Endometrium (tissue), 2 donors: ENCODE measurements at regions not wholly inside any gene's neighbourhood (a gene's known extent, or its start where the extent isn't known, plus 50 kb on each side); places are given as distances from the start of the nearest gene placed in this dataset.

ENCODE experiments used
- FAIRE-seq: peaks from 2 replicates; lab custom pipeline; 2012; peaks lifted over from hg19 to GRCh38; lab: Jason Lieb, UNC
- donor health status: control.
- donor health status: control.

DNA sequence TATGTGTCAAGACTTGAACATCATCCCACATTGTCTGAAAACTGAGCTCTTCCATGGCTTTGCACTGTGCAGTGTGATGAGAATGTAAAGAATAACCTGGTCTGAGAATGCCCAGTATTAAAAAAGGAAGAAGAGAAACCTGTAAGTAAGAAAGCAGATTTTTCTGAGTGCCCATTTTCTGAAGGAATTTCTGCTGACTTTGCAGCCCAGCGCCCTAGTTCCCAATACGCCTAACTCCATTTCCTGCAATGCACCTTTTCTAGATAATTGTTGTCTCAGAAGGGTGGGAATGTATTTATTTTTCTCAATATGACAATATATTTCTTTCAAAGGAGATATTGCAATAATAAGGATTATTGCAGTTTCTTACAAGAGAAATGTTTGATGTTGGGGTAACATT is 231.5 kb downstream of the HAO1 start:
- FAIRE-seq: no peak

DNA sequence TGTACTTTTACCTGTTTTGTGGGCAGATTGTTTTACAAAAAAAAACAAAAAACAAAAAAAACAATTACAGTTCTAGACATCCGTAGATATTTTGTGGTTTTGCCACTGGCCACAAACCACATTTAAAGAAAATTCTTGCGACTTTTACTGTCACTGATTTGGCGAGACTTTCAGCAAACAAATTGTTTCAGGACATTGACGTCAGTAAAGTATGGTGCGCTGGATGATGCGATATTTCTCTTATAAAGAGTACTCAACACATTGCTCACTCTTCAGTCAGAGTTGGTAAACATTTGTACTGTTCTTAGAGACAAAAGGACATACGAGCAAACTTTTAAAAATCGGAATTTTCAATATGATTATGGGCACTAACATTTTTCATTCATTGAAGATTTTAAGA is 229.8 kb downstream of the HAO1 start:
- FAIRE-seq: no peak

DNA sequence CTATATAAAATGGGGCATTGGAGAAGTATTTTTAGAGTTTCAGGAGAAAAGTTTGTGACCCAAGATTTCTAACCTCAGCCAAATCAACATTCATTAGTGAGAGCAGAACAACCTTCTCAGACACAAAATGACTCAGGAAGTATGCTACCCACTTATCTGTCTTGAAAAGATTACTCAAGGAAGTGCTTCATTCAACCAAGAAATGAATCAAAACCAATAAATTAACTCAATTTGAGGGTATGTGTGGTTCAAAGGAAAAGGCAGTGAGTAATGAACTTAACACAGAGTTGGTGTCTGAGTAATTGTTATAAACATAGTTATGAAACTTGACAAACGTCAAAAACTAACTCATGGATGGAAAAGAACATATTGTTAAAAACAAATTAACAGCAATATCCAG is 227.6 kb downstream of the HAO1 start:
- FAIRE-seq: no peak

DNA sequence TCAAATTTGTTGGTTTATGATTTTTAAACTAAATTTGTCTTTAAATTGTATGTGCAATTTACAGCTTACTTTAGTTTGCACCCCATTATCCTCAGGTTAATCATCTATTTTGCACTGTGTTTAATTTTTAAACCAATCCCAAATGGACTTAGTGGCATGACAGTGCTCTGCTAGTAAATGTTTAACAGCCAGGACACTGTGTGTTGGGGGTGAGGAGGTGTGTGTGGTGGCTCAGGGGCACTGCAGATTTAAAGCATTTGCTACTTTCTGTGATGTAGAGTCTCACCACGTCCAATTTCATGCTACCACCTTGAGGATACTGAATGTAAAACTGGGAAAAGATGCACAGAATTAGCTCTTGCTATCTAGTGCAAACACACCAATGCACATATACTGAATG is 225.7 kb downstream of the HAO1 start:
- no peak for FAIRE-seq

DNA sequence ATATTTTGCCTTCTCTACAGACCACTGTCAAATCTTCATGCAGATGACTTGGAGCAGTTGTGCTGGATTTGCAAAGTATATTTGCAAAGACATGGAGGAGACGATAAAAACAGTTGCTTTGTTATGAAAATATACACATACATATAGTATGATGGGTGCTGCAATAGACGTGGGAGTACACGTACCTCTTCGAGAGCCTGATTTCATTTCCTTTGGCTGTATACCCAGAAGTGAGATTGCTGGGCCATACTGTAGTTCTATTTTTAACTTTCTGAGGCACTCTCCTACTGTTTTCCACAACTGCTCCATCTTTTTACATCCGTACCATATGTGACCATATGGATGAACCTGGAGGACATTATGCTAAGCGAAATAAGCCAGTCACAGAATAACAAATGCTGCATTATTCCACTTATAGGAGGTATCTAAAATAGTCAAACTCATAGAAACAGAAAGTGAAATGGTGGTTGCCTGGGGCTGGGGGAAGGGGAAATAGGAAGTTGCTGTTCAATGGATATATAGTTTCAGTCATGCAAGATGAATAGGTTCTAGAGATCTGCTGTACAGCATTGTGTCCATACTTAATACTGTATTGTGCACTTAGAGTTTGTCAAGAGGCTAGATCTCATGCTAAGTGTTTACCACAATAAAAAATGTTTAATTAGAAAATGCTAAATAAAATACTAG is 223.8 kb downstream of the HAO1 start:
- FAIRE-seq: no peak

DNA sequence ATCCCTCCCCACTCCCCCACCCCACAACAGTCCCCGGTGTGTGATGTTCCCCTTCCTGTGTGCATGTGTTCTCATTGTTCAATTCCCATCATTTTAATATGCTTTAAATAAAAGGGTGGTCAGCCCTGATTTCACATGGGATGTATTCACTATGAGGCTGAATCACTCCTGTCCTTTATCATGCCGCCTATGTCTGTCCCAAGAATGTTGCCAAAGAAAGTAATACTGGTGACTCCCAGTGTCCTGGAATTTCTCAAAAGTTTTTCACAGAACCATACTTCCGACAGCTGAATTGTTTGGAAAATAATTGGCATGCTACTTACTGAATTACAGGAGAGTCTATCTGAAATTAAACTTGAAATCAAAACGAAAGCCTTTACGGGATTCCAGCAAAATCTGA is 217.7 kb downstream of the HAO1 start:
- FAIRE-seq: no peak

DNA sequence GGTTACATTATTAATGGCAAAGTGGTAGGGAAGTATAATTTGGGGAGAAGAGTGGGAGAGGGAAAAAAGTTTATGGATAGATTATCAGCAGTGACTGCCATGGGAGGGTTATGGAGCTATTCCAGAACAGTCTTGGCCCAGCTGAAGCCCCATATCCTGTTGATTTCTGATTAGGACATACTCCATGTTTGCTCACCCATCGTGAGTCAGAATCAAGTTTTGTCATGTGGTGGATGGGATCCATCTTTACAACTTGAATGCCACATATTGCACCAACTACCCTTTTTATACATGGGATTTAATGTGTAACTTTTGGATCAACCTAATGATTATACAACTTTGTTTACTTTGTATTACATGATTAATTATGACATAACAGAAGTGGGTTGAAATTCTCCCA is 217.0 kb downstream of the HAO1 start:
- no peak for FAIRE-seq

DNA sequence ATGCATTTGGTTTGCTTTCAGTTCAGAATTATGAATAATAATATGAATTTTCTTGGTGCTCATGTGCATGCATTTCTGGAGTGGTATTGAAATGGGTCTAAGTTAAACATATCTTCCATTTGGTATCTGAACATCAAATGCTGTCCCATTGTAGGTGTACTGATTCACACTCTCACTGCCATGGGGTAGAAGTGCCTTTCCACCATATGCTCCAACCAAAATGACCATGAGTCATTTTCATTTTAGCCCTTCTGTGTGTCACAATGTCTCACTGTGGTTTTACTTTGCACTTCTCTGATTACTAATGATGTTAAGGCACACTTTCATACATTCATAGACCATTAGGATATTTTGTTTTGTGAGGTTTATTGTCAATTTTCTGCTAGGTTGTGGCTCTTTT is 211.9 kb downstream of the HAO1 start:
- no peak for FAIRE-seq

DNA sequence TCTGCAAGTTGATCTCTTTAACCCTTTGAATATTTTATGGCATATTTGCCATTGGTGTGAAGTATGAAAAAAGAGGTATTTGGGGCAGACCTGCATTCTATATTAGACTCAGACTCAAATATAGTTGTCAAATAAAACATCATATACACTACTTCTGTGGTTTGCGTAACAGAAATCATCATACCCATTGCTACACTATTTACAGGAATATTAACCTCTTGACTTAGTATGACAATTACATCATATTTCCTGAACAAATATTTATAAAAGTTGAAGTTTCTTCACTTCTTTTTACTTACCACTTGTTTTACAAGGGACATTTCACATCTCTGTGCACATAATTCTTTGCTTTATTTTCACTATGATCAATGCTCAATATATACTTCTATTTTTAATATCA is 206.0 kb downstream of the HAO1 start:
- no peak for FAIRE-seq

DNA sequence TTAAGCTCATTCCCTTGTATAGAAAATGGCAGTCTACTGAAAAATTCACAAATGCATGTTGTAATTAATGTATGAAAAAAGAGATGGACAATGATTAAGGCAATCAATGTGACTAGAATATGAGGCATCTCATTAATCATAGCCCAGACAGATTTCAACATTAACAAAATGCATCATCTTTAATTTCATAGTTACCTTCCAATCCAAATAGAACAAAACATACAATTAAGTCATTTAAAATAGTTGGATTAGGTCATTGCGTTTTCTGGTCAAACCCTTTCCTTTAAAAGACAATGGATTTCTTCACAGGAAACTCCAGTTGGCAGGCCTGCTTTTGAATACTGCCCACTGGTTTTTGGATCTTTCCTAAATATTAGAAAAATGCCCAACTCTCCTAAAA is 203.9 kb downstream of the HAO1 start:
- FAIRE-seq: no peak

DNA sequence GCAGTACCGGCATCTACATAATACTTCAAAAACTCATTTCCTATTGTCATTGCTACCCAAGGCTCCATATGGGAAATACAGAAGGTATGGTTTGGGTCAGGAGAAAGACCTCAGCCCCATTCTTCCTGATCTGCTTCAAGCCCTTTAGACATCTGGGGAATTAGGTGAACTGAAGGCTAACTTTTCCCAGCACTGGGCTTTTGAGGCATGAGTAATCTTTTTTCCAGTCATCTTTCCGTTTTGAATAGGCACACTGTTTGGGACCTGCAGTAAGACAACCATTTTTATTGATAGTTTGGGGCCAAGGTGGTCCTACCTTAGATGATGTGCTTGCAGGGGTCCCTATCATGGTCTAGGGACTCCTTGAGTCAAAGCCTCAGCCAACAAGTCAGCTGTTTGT is 198.4 kb downstream of the HAO1 start:
- no peak for FAIRE-seq

DNA sequence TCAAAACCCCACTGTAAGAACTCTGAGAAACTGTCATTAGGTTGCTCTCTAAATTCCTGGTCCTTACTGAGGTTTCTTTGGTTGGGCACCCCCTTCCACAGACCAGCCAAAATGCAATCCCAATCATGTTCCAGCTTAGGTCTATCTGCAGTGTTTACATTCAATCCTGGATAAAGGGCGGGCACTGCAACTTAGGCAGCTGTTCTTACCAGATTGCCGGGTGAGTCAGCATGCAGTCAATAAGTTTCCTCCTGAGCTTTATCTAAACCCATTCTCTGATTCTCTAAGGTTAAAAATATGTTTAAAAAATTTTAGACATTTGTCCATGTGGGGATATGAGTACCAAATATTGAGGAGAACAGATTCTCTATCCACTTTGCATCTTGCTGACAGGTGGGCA is 197.8 kb downstream of the HAO1 start:
- no peak for FAIRE-seq

DNA sequence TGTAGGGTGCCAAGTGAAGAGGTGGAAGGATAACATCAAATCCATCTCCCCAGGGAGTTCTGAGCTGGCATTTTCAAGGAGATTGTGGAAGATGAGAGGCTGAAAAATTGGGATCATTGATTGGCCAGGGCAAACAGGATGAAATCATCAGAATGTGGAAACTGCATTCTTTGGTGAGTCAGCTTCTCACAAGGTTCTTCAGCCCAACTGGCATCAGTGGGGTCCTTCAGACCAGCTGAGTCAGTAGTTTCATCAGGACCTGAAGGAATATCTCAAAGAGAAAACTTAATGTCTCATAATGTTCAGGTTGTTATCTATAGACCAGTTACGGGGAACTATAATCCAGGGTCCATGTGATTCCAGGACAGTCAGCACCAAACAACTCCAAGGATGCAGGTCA is 195.8 kb downstream of the HAO1 start:
- no peak for FAIRE-seq

DNA sequence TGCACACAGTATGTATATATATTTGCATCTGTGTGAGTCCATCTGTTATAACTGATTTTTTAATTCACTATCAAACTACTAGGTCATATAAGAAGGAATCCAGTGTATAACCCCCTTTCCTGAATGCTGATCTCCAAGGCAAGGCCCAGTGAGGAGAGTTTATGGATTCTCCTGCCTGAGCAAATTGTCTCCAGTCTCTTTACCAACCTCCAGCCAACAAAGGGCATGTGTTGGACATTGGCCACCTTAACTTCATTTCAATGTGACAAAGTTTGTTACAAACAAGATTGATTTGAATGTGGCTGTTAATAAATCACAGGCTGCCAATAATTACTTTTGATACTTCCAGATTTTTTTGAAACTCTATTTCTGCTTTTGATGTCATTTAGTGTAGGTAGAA is 191.6 kb downstream of the HAO1 start:
- no peak for FAIRE-seq

DNA sequence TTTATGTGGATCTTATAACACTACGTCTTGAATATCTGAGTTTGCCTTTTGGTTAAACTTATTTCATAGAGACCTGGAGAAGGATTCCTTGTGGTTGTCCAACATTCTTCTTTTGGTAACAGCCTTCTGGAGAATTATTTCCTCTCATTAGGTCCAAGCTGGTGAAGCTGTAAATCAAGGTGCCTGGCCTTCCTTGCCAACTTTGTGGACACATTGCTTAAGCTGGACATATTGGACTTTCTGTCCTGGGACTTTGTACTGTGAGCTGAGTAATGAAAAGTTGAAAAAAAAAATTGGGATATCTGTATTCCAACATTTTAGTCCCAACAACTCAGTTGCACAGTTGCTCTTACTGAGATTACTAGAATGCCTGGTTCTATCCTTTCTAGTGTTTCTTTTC is 186.2 kb downstream of the HAO1 start:
- no peak for FAIRE-seq

DNA sequence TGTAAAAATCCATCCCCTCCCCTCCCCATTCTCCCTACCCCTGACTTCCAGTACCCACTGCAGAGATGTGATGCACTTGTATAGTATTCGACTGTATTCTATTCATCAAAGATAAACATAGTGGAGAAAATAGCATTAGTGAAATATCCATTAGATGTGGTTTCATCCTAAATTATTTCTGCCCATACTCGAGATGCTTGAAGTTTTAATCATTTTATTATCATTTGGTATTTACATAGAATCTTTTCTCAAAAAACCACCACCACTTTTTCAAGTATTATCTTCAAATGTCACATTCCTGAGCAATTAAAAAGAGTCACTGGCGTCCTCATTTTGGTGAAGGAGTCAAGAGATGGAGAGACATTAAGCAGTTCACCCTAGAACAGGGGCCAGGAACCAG is 181.9 kb downstream of the HAO1 start:
- FAIRE-seq: no peak

DNA sequence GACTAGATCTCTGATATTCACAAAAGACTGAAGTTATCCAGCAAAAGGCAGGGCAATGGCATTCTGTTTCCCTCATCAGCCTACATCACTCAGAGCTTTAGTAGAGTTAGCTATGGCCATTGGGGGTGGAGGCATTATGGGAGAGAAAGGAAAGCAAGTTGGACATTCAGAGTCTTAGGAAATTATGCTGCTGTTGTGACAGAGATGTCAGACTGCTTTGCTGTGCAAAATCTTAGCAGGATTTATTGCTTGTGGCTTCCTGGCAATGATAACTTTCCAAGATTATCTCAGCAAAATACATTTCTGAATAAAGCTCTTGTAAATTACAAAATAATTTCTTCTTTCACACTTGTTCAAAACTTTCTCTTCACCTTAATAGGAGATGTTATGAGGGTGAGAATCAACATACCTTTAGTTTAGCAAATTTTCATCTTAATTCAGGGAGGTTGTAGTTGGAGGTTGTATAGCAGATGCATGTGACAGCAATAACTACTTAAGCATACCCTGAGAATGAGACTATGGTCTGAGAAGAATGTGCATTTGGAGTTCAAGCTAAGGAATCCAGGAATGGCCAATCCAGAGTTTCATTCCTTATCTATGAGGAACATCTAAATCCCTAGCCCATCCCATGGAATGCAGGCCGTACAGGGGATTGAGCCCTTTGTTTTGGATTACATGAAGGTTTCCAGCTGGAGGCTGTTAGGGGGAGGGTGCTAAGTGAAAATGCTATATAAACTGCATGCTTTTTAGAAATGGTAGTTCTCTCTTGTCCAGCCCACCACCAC is 179.8 kb downstream of the HAO1 start:
- no peak for FAIRE-seq

DNA sequence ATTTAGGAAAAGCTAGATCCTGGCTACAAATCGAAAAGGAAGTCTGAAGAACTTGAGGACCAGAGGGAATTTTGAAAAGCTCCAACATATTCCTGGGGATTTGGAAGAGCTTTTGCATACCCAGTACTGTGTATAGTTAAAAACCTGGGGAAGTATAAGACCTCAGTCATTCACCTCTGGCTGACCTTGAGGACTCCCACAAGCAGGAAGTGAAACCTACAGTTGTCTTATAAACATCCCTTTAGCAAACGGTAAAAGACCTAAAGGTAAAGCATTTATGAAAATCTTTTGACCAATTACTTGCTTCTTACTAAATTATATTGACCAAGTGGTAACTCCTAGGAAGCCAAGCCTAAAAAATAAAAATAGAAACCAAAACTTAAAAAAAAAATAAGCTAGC is 175.0 kb downstream of the HAO1 start:
- no peak for FAIRE-seq

DNA sequence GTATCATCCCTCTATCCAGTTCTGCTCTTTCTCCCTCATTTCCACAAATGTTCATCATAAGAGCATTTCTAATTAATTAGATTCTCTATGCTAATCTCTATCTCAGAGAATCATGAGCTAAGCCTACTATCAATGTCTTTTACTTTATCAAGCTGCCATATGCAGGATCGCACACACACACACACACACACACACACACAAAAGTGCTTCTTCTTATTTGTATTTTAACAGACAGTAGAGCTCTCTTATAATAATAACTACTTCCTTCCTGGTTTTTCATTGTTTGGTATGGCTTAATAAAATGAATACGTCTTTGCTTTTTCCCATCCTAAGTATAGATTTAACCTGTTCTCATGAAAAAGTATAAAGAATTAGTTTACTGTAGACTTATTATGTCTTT is 170.2 kb downstream of the HAO1 start:
- FAIRE-seq: no peak

DNA sequence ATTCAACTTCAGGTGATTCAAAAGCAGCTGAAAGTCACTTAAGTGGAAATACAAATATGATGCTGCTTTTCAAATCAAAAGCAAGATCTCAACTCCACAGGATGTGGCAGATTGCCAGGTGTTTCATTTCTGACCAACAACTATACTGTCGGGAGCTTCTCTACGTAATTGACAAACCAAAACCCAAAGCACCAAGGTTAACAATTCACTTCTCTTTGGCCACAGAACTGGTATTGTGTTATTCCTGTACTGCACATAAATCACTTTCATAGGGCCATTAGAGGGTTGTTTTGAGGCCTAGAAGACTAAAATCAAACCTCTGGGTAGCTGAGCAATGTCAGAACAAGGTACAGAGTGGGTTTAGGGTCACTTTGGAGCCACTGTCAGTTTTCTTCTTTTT is 169.7 kb downstream of the HAO1 start:
- no peak for FAIRE-seq

DNA sequence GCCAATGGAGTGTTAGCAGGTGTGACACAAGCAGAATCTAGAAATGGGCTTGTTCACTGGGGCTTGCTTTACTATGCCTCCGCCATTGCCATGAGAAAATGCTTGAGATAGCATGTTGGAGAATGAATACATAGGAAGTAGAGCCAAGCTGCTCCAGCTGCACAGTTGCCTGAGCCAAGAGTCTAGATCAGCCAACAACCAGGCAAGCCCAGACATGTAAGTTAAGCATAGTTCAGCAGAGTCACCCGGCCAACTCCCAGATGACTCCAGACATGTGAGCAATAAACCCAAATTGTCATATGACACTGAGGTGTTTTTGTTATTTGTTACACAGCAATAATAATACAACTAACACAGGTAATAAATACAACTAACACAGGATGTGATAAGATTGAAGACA is 167.9 kb downstream of the HAO1 start:
- FAIRE-seq: no peak

DNA sequence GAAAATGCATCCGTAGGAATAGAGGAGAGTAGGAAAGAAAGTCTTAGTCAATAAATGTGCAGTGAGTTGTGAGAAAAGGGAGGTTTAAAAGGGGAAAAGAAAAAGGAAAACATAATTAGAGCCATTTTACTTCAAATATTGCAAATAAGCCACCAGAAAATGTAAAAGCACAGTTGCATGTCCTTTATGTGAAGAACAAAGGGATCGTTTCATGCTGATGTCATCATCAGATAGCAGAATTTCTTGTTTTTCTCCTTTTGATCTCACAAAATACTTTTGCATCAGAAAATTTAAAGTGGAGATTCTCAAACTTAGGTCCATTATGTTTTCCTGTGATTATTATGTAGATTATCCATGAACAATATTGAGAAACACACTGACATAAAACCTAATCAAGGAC is 166.7 kb downstream of the HAO1 start:
- no peak for FAIRE-seq

DNA sequence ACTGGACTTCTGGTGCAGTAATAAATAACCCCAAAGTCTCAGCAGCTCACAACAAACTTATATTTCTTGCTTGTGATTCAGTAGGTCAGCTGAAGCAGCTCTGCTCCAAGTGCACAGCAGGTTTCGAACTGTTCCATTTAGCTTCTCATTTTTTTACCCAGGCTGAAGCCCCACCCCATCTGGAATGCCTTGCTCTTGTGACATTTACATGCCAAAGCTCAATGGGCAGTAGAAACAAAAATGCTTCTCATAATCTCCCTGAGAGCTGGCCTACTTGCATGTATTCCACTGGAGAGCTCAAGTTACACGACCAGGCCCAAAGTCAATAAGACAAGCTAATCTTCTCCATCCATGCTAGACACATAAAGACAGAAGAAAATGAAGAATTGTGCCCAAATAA is 165.2 kb downstream of the HAO1 start:
- no peak for FAIRE-seq

DNA sequence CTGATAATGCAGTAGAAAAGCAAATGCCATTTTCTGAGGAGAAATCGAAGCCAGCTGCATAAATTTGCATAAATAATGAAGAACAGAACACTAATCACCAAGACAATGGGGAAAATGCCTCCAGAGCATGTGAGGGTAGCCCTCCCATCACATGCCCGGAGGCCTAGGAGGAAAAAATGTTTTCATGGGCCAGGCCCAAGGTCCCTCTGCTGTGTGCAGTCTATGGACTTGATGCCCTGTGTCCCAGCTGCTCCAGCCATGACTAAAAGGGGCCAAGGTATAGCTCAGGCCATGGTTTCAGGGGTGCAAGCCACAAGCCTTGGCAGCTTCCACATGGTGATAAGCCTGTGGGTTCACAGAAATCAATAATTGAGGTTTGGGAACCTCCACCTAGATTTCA is 164.1 kb downstream of the HAO1 start:
- FAIRE-seq: no peak
